HAP-1 (cell line): ENCODE measurements at regions not wholly inside any gene's neighbourhood (a gene's known extent, or its start where the extent isn't known, plus 50 kb on each side); places are given as distances from the start of the nearest gene placed in this dataset.

Experiments used
- DNase-seq, 2 experiments: peaks; one replicate each; pipeline ENCODE4 v3.0.0-alpha.2; 2016 to 2020; ENCODE audit warnings: low spot score in 2 of 2
- H3K27me3 ChIP-seq: fragments of 250-450 bp; sonication (Bioruptor Pico); 2 replicates; pipeline ENCODE4 v1.5.1; 2020; ENCODE audit warnings: low read depth, mild to moderate bottlenecking, moderate library complexity
- H3K36me3 ChIP-seq: fragments of 250-450 bp; sonication (Bioruptor Pico); replicated peaks from 2 replicates; pipeline ENCODE4 v1.5.1; 2020; ENCODE audit warnings: mild to moderate bottlenecking
- H3K4me1 ChIP-seq: fragments of 250-450 bp; sonication (Bioruptor Pico); 2 replicates; pipeline ENCODE4 v1.5.1; 2020; ENCODE audit warnings: mild to moderate bottlenecking
- H3K4me3 ChIP-seq: fragments of 250-450 bp; sonication (Bioruptor Pico); 2 replicates; pipeline ENCODE4 v1.5.1; 2020; ENCODE audit warnings: mild to moderate bottlenecking, moderate library complexity
- H3K9me3 ChIP-seq: fragments of 250-450 bp; sonication (Bioruptor Pico); 2 replicates; pipeline ENCODE4 v1.5.1; 2020; ENCODE audit warnings: mild to moderate bottlenecking, moderate library complexity
- in situ Hi-C: fragments of 300-500 bp; cut with MboI; formaldehyde crosslinking; loops from 3 replicates; pipeline ENCODE4 v1.14.3; 2020; ENCODE audit warnings: low sequenced_read_pairs, inconsistent platforms, mixed read lengths

DNA sequence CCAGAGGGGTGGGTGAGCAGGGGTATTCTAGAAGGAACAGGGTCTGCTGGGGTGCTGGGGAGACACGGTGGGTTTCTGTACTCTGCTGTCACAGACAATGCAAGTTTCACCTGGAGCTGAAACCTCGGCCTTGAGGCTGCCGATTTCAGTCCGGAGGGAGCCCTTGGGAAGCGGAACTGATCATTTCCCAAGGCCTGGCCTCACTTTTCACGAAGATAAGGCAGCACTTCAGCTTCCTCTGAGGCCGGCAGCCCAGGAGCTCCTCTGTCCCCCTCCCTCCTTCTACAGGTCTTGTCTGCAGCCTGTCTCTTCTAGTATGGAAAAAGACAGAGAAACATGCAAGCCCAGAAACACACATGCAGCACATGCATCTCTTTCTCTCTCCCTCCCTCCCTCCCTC lies 242.1 kb downstream of the CDC5L start:
- peaks cover 7% of the 10 kb centered on the region; the same call in 1 of the 2 replicates for H3K27me3 ChIP-seq
- in situ Hi-C loops, result no loop called here

DNA sequence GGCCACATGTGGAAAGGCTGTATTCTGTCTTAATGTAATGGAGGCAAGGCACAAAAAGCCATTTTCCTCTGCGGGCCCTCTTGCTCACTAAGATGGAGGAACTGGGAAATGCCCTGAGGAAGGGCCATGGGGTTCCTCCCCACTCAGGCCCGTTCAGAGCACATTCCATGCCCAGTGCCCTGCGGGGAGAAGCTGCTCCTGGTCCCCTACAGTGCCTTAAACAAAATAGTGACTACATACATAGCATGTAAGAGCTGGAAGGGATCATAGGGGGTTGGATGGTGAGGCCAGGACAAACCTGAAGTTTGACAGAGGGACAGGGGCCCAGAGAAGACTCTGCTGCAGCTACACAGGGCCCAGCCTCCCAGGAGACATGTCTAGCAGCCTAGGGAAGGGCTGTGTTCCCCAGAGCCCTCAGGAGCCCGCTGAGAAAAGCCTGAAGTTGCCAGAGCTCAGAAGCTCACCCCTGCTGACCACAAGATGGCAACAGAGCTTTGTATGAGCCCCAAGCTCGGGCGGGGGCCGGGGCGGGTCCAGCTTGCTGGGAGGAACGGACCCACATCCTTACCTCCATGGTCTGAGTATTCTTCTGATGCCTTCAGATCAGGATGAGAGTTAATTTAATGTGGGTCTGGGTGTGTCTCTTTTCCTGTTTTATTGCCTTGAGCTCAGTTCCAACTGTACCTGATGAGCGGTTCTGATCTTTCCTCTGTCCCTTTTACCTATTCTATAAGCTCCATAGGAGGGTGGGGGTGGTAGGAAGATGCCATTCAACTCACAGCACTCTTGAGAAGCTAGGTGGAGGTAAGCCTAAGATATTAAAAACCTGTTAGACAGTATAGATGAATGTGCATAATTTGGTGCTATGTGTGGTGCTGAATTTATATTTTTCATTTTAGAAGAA lies 242.9 kb downstream of the CDC5L start:
- H3K36me3 ChIP-seq, result no peaks in the 10 kb centered on the region
- DNase-seq, result peak; percentile 11 to 66
- in situ Hi-C loops, result no loop called here
- H3K27me3 ChIP-seq, result peaks cover 7% of the 10 kb centered on the region; the same call in 1 of the 2 replicates
- no peaks in the 10 kb centered on the region for H3K4me1 ChIP-seq
- H3K9me3 ChIP-seq, result no peaks in the 10 kb centered on the region
- no peak overlapping the region for H3K4me3 ChIP-seq

More for the DNA sequence above, 242.1 kb downstream of the CDC5L start:
- Histone ChIP-seq H3K9me3 (no peaks in the 10 kb centered on the region), H3K36me3 (no peaks in the 10 kb centered on the region), H3K4me1 (no peaks in the 10 kb centered on the region), H3K4me3 (no peak overlapping the region)
- DNase-seq, result no peak

DNA sequence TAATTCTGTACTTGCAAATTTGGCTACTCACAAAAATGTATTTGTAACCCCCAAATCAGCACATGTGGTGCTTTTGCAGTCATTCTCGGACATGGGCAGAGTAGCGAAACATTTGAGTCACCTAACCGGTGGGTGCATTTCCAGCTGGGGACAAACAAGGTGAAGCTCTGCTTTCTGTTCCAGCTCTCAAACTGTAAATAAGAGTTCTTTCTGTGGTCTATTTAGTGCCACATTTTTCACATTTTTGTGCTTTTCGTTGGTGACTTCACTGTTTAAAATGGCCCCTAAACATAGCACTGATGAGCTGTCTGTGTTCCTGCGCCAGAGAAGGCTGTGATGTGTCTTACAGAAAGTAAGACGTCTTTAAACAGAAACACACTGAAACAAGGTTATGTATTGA lies 244.5 kb downstream of the CDC5L start:
- H3K36me3 ChIP-seq, result no peaks in the 10 kb centered on the region
- no peak for DNase-seq
- no peak overlapping the region for H3K4me3 ChIP-seq
- in situ Hi-C loops, result no loop called here
- H3K9me3 ChIP-seq, result no peaks in the 10 kb centered on the region
- H3K4me1 ChIP-seq, result no peaks in the 10 kb centered on the region
- peaks cover 7% of the 10 kb centered on the region; the same call in 1 of the 2 replicates for H3K27me3 ChIP-seq

DNA sequence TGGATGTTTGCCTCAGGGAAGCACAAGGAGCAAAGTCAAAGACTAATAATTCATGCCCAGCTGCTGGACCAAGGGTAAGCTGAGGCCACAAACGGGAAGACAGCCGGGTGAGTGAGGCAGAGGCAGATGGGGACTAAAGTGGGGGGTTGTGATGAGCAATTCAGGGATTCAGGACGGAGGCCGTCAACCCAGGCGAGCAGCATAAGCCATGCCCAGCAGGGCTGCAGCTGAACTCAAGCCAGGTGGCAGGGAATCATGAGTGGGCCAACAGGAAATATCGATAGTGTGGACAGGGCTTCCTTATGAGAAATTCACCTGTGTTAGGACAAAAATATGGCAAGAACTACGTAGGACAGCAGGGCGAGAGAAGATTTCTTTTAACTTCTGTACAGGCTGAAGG lies 246.8 kb downstream of the CDC5L start:
- in situ Hi-C loops, result no loop called here
- H3K27me3 ChIP-seq, result peaks cover 4% of the 10 kb centered on the region; the same call in 1 of the 2 replicates
- no peak for DNase-seq
- no peaks in the 10 kb centered on the region for H3K9me3 ChIP-seq
- H3K4me3 ChIP-seq, result no peak overlapping the region
- H3K4me1 ChIP-seq, result no peaks in the 10 kb centered on the region
- no peaks in the 10 kb centered on the region for H3K36me3 ChIP-seq

DNA sequence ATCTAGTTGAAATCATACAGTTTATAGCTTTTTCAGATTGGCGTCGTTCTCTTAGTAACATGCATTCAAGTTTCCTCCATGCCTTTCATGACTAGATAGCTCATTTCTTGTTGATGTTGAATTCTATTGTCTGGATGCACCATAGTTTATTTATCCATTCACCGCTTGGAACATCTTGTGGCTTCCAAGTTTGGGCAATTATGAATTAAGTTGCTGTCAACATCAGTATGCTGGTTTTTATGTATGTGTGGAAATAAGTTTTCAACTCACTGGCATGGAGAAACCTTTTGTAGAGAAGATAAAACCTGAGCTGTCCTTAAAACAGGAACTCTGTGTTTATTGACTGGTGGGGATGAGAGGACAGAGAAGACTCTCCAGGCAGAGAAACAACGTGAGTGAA lies 248.0 kb downstream of the CDC5L start:
- H3K4me3 ChIP-seq, result no peak overlapping the region
- DNase-seq, result no peak
- no peaks in the 10 kb centered on the region for H3K36me3 ChIP-seq
- in situ Hi-C loops, result no loop called here
- H3K4me1 ChIP-seq, result no peaks in the 10 kb centered on the region
- H3K9me3 ChIP-seq, result no peaks in the 10 kb centered on the region
- peaks cover 4% of the 10 kb centered on the region; the same call in 1 of the 2 replicates for H3K27me3 ChIP-seq

DNA sequence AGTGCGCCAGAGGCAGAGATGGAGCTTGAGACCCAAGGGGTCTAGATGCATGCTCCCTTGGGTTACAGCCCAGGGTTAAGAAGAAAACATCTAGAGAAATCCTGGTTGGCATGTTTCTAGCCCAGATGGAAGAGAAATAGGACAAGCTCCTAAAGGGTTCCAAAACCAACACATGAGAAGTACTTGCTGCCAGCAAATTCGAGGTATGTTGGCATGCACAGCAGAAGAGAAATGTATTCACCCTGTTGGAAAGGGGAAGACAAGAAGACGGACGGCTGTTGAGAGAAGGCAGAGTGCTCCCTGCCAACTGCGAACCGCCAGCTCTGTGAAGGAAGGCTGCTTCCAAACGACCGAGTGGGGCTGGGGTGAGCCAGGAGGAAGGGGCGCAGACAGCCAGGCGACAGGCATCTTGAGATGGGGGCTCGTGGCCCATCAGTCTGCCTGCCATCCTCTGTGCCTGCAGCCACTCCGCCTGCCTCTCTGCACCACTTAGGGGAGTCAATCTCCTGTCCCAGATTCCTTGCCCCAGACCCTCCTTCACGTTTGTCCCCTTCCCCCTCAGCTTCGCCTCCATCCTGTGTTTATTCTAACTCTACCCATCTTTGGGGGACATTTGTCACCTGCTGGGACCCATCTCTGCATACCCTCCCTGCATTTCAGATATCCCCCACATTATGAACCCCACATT lies 249.2 kb downstream of the CDC5L start:
- in situ Hi-C loops, result no loop called here
- DNase-seq, result no peak
- Histone ChIP-seq H3K4me1 (no peaks in the 10 kb centered on the region), H3K4me3 (no peak overlapping the region), H3K36me3 (no peaks in the 10 kb centered on the region), H3K27me3 (peaks cover 3% of the 10 kb centered on the region; the same call in 1 of the 2 replicates), H3K9me3 (no peaks in the 10 kb centered on the region)

DNA sequence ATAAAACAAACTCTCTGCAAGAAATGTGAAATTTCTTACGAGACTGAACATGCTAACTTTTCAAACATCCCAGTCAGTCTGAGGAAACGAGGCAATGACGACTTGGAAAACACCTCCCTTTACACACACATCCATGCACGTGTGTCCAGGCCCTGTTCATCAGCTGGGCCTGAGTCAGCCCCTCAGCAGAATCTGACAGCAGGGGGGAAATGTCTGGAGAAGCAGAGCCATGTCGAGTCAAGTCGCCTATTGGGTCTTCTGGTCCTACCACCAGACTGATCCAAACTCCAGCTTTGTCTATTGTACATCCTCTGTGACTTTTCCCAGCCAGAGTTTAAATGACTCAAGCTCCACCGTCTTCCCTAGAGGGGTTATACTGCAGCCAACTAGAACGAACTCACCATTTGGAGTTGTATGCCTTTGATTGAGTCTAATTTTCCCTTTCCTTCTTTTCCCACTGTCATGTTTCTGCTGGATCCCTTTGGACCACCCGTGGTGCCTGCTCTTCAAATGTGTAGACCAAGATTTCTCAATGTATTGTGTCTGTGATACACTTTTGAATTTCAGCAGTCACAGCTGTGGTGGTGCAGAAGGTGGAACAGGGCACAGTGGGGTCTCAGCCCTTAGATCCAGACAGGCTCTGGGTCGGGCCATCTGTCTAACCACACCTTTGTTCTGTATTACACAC lies 254.0 kb downstream of the CDC5L start:
- no peak for DNase-seq
- no peaks in the 10 kb centered on the region for H3K9me3 ChIP-seq
- no peak overlapping the region for H3K4me3 ChIP-seq
- in situ Hi-C loops, result no loop called here
- no peaks in the 10 kb centered on the region for H3K36me3 ChIP-seq
- no peaks in the 10 kb centered on the region for H3K4me1 ChIP-seq
- H3K27me3 ChIP-seq, result 0 out of 2 replicates have a peak, but pooled peaks cover 3% of the 10 kb centered on the region

DNA sequence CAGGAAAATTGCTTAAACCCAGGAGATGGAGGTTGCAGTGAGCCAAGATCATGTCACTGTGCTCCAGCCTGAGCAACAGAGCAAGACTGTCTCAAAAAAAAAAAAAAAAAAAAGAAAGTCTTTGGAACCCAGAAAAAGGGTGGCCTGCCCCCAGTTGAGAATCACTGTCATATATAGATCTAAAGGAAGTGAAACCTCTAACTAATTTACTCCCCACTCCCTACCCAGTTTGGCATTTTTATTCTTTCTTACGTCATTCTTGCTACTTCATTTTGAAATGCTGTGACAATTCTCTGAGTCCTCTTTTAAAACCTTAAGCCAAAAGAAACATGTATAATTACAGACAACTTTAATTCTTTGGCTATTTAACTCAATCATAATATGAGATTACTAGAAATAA lies 254.8 kb downstream of the CDC5L start:
- no peak overlapping the region for H3K4me3 ChIP-seq
- in situ Hi-C loops, result no loop called here
- no peaks in the 10 kb centered on the region for H3K36me3 ChIP-seq
- no peaks in the 10 kb centered on the region for H3K9me3 ChIP-seq
- H3K4me1 ChIP-seq, result no peaks in the 10 kb centered on the region
- H3K27me3 ChIP-seq, result 0 out of 2 replicates have a peak, but pooled peaks cover 3% of the 10 kb centered on the region
- DNase-seq, result no peak

DNA sequence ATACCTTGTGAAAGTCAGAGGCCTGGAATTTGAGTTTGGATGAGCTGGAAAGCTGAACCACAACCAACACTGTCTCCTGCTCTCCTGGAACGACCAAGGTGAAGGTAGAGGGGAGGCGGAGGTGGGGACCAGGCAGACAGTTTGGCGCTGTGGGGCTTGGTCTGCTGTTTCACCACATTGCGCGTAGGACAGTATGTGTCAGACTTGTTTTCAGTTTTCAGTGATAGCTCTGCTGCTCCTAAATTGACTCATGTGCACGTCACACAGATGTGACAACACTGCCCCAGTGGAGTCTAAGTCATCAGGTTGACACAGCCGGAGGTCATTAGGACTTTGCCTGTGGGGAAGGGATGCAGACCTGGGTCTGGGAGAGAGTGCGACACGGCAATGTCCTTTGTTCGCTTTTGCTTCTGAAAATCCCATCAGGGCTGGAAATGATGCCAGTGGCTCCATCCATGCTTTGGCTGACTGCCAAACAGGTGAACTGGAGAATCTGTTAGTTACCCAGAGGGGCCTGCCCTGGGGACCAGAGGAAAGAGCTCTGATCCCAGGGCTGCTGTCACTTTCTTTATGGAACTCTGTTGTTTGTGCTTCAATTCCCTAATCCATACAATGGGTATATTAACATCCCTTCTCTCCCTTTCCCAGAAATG lies 255.5 kb downstream of the CDC5L start:
- in situ Hi-C loops, result no loop called here
- no peak for DNase-seq
- no peak overlapping the region for H3K4me3 ChIP-seq

DNA sequence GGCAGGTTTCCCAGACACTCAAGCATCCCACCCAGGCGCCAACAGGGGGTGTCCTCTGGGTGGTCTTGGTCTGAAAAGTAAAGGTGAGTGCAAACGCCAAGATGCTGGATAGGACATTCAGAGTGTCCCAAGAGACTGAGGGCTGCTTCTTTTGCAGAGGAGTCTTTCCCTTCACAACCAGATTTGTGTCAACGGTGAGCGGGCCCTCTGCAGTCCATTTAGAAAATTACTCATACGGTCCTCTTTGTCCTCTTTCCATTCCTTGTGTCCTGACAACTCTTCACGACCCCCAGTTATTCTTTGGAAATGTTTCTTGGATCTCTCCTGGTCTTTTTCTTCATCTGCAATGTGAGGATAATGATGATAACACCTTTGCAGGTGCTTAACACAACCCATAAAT lies 257.8 kb downstream of the CDC5L start:
- in situ Hi-C loops, result no loop called here
- H3K4me3 ChIP-seq, result no peak overlapping the region
- DNase-seq, result no peak

More for the DNA sequence above, 255.5 kb downstream of the CDC5L start:
- Histone ChIP-seq H3K4me1 (no peaks in the 10 kb centered on the region), H3K36me3 (no peaks in the 10 kb centered on the region), H3K27me3 (0 out of 2 replicates have a peak, but pooled peaks cover 3% of the 10 kb centered on the region), H3K9me3 (no peaks in the 10 kb centered on the region)

DNA sequence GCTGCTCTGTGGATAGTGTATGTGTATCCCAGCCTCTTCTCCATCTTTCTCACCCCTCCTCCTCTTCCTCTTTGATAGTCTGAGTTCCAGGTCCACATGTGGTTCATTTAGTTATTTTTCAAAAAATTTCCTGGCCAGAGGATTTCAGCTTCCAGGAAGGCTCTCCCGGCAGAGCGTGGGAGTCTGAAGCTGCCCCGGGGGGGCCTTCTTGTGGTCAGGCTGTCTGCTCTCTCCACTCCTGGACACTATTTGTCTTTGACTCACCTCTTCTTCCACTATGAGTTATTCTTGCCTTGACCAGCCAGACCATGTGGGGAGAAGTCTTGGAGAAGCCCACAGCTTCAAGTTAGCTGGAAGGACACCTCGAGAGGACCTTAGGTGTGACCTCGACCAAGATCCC lies 258.8 kb downstream of the CDC5L start:
- Histone ChIP-seq H3K9me3 (no peaks in the 10 kb centered on the region), H3K4me3 (no peak overlapping the region), H3K4me1 (no peaks in the 10 kb centered on the region), H3K27me3 (no peaks in the 10 kb centered on the region), H3K36me3 (no peaks in the 10 kb centered on the region)
- DNase-seq, result no peak
- in situ Hi-C loops, result no loop called here

More for the DNA sequence above, 257.8 kb downstream of the CDC5L start:
- Histone ChIP-seq H3K4me1 (no peaks in the 10 kb centered on the region), H3K9me3 (no peaks in the 10 kb centered on the region), H3K27me3 (0 out of 2 replicates have a peak, but pooled peaks cover 3% of the 10 kb centered on the region), H3K36me3 (no peaks in the 10 kb centered on the region)

DNA sequence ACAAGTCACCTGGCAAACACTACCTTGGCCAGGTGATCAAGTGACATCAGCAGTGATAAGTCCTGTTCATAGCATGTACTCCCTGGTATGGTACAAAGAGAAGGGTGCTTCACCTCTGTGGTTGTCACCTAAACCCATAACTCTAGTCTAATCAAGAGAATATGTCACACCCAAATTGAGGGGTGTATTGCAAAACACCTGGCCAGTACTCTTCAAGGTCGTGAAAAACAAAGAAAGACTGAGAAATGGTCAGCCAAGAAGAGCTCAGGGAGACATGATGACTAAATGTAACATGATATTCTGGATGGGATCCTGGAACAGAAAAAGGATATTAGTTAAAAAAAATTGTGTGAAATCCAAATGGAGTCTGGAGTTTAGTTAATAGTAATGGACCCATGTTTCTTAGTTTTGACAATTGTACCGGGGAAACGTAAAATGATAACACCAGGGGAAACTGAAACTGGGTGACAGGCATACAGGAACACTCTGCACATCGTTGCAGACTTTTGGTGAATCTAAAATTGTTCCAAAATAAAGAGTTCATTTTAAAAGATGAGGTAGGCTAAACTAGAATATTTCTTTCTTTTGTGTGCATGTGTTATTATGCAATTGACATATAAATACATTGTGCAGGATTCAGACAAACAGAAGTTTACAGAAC lies 262.0 kb downstream of the CDC5L start:
- in situ Hi-C loops, result loop anchor here (25.0 kb wide), 1 partner anchor 763 kb away; no protein-coding TSS in a partner anchor
- H3K4me3 ChIP-seq, result no peak overlapping the region
- peaks cover 9% of the 10 kb centered on the region; the same call in 1 of the 2 replicates for H3K27me3 ChIP-seq
- H3K4me1 ChIP-seq, result no peaks in the 10 kb centered on the region
- no peaks in the 10 kb centered on the region for H3K36me3 ChIP-seq
- DNase-seq, result no peak
- H3K9me3 ChIP-seq, result no peaks in the 10 kb centered on the region

DNA sequence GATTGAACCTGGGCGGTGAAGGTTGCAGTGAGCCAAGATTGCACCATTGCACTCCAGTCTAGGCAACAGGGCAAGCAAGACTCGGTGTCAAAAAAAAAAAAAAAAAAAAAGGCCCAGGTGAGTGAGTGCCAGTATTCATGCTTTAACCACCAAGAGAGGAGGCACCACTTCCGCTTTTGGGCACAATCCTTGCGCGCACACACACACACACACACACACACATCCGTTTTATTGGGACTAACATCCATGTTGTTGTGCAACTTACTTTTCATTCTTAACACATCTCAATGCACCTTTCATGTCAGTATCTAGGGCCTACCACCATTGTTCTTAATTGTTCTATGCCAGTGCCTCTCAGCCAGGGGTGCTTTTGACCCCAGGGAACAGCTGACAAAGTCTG lies 263.0 kb downstream of the CDC5L start:
- H3K36me3 ChIP-seq, result no peaks in the 10 kb centered on the region
- DNase-seq, result no peak
- H3K27me3 ChIP-seq, result peaks cover 9% of the 10 kb centered on the region; the same call in 1 of the 2 replicates
- peaks cover 3% of the 10 kb centered on the region; the same call in 1 of the 2 replicates for H3K4me1 ChIP-seq
- no peak overlapping the region for H3K4me3 ChIP-seq
- no peaks in the 10 kb centered on the region for H3K9me3 ChIP-seq
- in situ Hi-C loops, result loop anchor here (25.0 kb wide), 1 partner anchor 762 kb away; no protein-coding TSS in a partner anchor
